GM23248 (cell line): ENCODE measurements at regions not wholly inside any gene's neighbourhood (a gene's known extent, or its start where the extent isn't known, plus 50 kb on each side); places are given as distances from the start of the nearest gene placed in this dataset.

Source experiments
- EZH2 ChIP-seq: fragments of 200-600 bp; sonication (generic); IDR thresholded peaks from 2 replicates; pipeline ENCODE4 v1.6.1; 2018; ENCODE audit warnings: antibody characterized with exemption, mild to moderate bottlenecking; ENCODE audit not compliant: insufficient read depth, poor library complexity, severe bottlenecking
- EZH2phosphoT487 ChIP-seq: fragments of 200-600 bp; sonication (generic); IDR thresholded peaks from 2 replicates; pipeline ENCODE4 v1.6.1; 2018; ENCODE audit warnings: antibody characterized with exemption, moderate library complexity, mild to moderate bottlenecking, low read depth; ENCODE audit not compliant: insufficient read depth

DNA sequence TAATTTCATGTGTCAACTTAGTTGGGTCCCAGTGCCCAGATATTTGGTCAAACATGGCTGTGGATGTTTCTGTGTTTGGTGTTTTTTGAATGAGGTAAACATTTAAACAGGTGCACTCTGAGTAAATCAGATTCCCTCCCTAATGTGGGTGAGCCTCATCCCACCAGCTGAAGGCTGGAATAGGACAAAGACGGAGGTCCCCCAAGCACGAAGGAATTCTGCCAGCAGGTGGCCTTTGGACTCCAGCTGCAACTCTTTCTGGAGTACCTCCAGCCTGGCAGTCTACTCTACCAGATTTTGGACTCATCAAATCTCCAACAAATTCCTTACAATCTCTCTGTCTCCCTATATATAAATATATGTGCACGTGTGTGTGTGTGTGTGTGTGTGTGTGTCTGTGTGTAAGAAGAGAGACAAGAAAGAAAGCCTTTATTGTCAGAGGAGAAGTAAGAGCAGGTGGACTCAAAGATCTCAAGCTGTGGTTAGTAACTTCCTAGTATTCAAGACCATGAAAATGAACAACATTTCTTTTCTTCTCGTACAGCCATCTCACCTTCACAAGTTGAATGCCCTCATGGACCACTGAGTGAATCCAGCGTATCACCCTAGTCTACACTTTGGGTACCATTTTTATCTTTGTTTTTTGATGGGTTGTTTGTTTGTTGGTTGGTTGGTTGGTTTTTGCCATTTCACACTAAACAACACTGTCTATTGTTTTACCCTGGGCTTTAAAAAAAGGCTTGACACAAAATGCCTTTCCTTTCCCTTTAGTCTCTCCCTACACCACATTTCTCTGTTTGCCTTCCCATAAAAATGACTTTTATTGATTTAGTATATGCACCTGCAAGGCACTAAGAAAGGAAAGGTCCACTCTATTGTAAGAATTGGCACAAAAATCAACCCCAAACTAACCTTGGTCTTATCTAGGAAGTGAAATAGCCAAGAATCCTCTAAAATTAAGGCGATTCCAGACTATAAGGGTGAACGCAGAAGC, 118.7 kb downstream of the TENT4A start:
- TF ChIP-seq EZH2 (no peak), EZH2phosphoT487 (no peak)
